ENCODE measurements at regions not wholly inside any gene's neighbourhood (a gene's known extent, or its start where the extent isn't known, plus 50 kb on each side); places are given as distances from the start of the nearest gene placed in this dataset.
A peak's percentile ranks its signal among the peaks of the same experiment; 100 is the strongest.

DNA sequence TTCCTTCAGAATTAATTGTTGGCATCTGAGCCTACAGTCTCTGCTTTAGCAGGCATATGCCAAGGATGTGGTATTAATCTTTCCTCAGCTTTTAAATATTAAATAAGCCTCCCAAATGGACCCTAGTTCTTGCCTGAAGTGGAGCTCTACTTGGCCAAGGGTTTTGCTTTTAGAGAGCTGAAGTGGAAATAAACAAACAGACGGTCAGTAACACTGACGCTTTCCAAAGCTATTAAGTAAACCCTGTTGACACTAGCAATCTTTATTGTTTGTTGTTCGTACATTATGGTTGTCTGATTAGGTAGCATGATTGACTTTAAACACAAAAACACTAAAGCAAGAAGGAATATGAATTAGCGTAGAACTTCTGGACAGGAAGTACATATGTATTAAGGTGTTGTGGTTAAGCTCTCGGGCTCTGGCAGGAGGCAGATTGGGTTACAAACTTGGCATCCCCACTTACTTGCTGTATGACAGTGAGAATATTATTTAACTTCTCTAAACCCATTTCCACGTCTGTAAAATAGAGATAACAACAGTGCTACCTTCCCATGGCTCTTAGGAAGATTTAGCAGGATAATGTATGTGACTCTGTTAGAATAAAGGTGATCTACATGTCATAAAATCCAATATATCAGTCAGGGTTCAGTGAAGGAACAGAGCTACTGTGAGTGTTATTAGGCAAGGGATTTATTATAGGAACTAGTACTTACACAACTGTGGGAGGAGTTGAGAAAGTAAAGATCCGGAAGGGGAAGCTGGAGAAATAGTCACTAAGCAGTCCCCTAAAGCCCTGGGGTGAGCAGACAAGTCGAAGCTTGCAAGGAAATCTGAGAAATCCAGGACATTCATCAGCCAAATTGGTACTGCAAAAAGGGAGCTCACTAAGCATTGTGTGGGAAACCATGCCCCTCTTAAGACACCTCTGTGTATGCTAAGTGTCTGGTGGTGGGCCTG is 92.2 kb upstream of the ATF7IP start:
- no peak overlapping the region for H3K4me3 ChIP-seq (ENCODE audit: insufficient read depth, low read depth, low read length)
- H3K4me1 ChIP-seq (ENCODE audit: control insufficient read depth, insufficient read depth, low read length), result no peaks in the 10 kb centered on the region
- H3K27ac ChIP-seq (ENCODE audit: insufficient read depth, low read depth, low read length, poor library complexity, severe bottlenecking), result no peak overlapping the region
- H3K27me3 ChIP-seq (ENCODE audit: control insufficient read depth, insufficient read depth, low read length, poor library complexity, severe bottlenecking), result no peaks in the 10 kb centered on the region
- no peaks in the 10 kb centered on the region for H3K36me3 ChIP-seq (ENCODE audit: control insufficient read depth, insufficient read depth, low read length)
- 93 to 96% methylated on average over 7 to 8 of the region's 8 CpGs for WGBS, 2 experiments
- H3K9me3 ChIP-seq (ENCODE audit: control insufficient read depth, low read length), result no peaks in the 10 kb centered on the region

DNA sequence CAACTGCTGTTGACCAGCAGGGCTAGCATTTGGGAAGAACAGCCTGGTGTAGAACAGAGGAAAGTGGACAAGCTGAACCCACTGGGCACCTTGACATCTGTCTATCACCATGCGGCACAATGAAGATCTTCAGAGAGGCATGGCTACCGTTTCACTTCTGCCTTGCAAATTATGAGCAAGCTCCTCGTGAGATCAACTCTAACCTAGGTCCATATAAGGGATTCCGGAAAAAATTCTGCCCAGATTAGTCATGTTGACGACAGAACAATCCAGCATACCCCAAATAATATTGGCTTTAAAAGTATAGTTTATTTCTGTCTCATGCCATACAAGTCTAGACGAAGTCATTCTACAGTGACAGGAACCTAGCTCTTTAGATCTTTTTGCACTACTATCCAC is 91.6 kb upstream of the ATF7IP start:
- 95 to 97% methylated on average over 5 to 6 of the region's 6 CpGs for WGBS, 2 experiments
- H3K27ac ChIP-seq (ENCODE audit: insufficient read depth, low read depth, low read length, poor library complexity, severe bottlenecking), result no peak overlapping the region

DNA sequence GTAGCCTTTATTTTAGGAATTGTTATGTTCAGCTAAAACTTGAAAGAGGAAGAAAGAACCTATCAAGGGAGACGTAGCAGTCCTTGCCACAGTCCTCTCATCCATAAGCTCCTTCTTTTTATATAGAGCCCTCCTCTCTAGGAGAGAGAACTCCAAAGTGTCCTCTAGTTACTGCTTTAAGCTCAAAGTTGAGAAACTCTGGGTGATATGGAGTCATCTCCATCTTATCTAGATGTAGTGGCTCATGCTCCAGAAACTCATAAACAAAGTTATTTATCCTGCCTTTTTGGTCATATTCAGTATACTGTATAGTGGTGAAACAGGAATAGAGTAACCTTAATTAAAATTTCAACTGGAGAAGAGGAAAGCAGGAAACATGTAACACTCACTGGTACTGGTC is 90.4 kb upstream of the ATF7IP start:
- no peaks in the 10 kb centered on the region for H3K36me3 ChIP-seq (ENCODE audit: control insufficient read depth, insufficient read depth, low read length)
- no peaks in the 10 kb centered on the region for H3K27me3 ChIP-seq (ENCODE audit: control insufficient read depth, insufficient read depth, low read length, poor library complexity, severe bottlenecking)
- no peaks in the 10 kb centered on the region for H3K4me1 ChIP-seq (ENCODE audit: control insufficient read depth, insufficient read depth, low read length)
- no peaks in the 10 kb centered on the region for H3K9me3 ChIP-seq (ENCODE audit: control insufficient read depth, low read length)
- 43% methylated on average over 1 of the region's 1 CpG; no CpG with 5 or more reads in 1 of the 2 experiments for WGBS, 2 experiments
- H3K27ac ChIP-seq (ENCODE audit: insufficient read depth, low read depth, low read length, poor library complexity, severe bottlenecking), result no peak overlapping the region
- H3K4me3 ChIP-seq (ENCODE audit: insufficient read depth, low read depth, low read length), result no peak overlapping the region

More for the DNA sequence above, 91.6 kb upstream of the ATF7IP start:
- Histone ChIP-seq H3K27me3 (ENCODE audit: control insufficient read depth, insufficient read depth, low read length, poor library complexity, severe bottlenecking) (no peaks in the 10 kb centered on the region), H3K9me3 (ENCODE audit: control insufficient read depth, low read length) (no peaks in the 10 kb centered on the region), H3K36me3 (ENCODE audit: control insufficient read depth, insufficient read depth, low read length) (no peaks in the 10 kb centered on the region), H3K4me3 (ENCODE audit: insufficient read depth, low read depth, low read length) (no peak overlapping the region), H3K4me1 (ENCODE audit: control insufficient read depth, insufficient read depth, low read length) (no peaks in the 10 kb centered on the region)

DNA sequence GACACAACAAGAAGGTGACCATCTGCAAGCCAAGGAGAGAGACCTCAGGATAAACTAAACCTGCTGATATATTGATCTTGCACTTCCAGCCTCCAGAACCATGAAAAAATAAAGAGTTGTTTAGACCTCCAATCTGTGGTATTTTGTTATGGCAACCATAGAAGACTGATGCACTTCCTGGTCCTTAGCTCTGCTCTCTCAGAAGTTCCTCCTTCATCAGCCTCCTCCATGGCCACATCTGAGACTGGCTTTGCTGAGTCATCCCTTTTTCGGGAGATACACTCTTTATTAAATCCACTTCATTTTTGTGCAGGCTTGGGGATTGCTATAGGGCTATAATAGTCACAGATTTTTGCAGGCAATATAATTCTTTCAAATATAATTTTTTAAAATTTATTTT is 89.6 kb upstream of the ATF7IP start:
- H3K27ac ChIP-seq (ENCODE audit: insufficient read depth, low read depth, low read length, poor library complexity, severe bottlenecking), result no peak overlapping the region
- WGBS, 2 experiments, result 83 to 100% methylated on average over 1 of the region's 1 CpG
- H3K27me3 ChIP-seq (ENCODE audit: control insufficient read depth, insufficient read depth, low read length, poor library complexity, severe bottlenecking), result no peaks in the 10 kb centered on the region
- H3K4me3 ChIP-seq (ENCODE audit: insufficient read depth, low read depth, low read length), result no peak overlapping the region
- H3K4me1 ChIP-seq (ENCODE audit: control insufficient read depth, insufficient read depth, low read length), result no peaks in the 10 kb centered on the region
- no peaks in the 10 kb centered on the region for H3K9me3 ChIP-seq (ENCODE audit: control insufficient read depth, low read length)
- H3K36me3 ChIP-seq (ENCODE audit: control insufficient read depth, insufficient read depth, low read length), result no peaks in the 10 kb centered on the region

DNA sequence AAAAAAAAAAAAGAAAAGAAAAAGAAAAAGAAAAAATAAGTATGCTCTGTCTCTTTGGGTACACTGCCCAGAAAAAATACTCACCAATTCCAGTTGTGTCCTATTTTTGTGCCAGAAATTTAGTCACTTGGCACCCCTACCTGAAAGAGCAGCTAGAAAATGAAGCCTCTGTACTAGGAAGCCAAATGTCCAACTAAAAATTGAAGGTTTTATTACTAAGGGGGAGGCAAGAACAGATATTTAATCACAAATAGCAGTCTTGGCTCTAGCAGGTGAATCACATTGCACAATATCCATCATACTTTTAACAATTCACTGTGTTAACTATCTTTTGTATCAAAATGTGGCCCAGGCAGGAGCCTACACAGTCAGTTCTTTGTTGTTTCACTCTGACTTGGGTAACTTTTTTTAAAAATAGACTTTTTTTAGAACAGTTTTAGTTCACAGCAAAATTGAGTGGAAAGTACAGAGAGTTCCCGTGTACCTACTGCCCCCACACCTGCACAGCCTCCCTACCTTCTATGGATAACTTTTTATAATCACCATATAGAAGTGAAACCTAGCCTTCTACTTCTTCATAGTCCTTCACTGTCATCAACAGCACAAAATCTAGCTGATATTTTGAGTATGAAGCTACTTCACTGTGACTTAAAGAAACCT is 87.1 kb upstream of the ATF7IP start:
- H3K36me3 ChIP-seq (ENCODE audit: control insufficient read depth, insufficient read depth, low read length), result no peaks in the 10 kb centered on the region
- peaks cover 5% of the 10 kb centered on the region for H3K4me1 ChIP-seq (ENCODE audit: control insufficient read depth, insufficient read depth, low read length)
- no peaks in the 10 kb centered on the region for H3K9me3 ChIP-seq (ENCODE audit: control insufficient read depth, low read length)
- H3K27me3 ChIP-seq (ENCODE audit: control insufficient read depth, insufficient read depth, low read length, poor library complexity, severe bottlenecking), result no peaks in the 10 kb centered on the region
- no peak overlapping the region for H3K4me3 ChIP-seq (ENCODE audit: insufficient read depth, low read depth, low read length)
- WGBS, 2 experiments, result 80 to 86% methylated on average over 1 of the region's 1 CpG
- H3K27ac ChIP-seq (ENCODE audit: insufficient read depth, low read depth, low read length, poor library complexity, severe bottlenecking), result no peak overlapping the region

DNA sequence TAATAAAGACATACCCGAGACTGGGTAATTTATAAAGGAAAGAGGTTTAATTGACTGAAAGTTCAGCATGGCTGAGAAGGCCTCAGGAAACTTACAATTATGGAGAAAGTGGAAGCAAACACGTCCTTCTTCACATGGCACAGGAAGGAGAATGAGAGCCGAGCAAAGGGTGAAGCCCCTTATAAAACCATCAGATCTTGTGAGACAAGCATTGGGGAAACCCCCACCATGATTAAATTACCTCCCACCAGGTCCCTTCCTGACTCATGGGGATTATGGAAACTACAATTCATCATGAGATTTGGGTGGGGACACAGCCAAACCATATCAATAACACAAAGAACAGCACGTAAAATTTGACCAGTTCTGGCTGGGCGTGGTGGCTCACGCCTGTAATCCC is 85.6 kb upstream of the ATF7IP start:
- 85 to 94% methylated on average over 6 of the region's 6 CpGs for WGBS, 2 experiments

DNA sequence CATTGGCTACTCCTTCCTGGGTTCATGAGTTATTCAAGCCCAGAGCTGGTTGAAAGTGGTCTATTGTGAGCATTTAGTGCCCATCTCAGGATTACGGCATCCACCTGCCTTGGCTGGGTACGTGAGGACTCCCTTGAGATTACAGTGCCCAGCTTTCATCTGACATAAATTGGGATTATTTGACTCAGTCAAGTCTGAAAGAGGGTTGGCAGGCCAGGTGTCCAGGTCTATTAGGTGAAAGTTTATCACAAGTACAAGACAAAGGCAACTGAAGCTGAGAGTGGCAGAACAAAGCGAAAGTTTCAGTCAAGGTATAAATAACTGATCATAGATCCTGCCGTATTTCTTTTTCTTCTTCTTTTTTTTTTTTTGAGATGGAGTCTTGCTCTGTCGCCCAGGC is 84.6 kb upstream of the ATF7IP start:
- no peak overlapping the region for H3K4me3 ChIP-seq (ENCODE audit: insufficient read depth, low read depth, low read length)
- H3K9me3 ChIP-seq (ENCODE audit: control insufficient read depth, low read length), result no peaks in the 10 kb centered on the region
- H3K27ac ChIP-seq (ENCODE audit: insufficient read depth, low read depth, low read length, poor library complexity, severe bottlenecking), result no peak overlapping the region
- no peaks in the 10 kb centered on the region for H3K27me3 ChIP-seq (ENCODE audit: control insufficient read depth, insufficient read depth, low read length, poor library complexity, severe bottlenecking)
- 92 to 95% methylated on average over 5 of the region's 5 CpGs for WGBS, 2 experiments
- no peaks in the 10 kb centered on the region for H3K36me3 ChIP-seq (ENCODE audit: control insufficient read depth, insufficient read depth, low read length)
- peaks cover 17% of the 10 kb centered on the region for H3K4me1 ChIP-seq (ENCODE audit: control insufficient read depth, insufficient read depth, low read length)

More for the DNA sequence above, 85.6 kb upstream of the ATF7IP start:
- H3K36me3 ChIP-seq (ENCODE audit: control insufficient read depth, insufficient read depth, low read length), result no peaks in the 10 kb centered on the region
- no peak overlapping the region for H3K27ac ChIP-seq (ENCODE audit: insufficient read depth, low read depth, low read length, poor library complexity, severe bottlenecking)
- H3K4me1 ChIP-seq (ENCODE audit: control insufficient read depth, insufficient read depth, low read length), result peaks cover 17% of the 10 kb centered on the region
- no peak overlapping the region for H3K4me3 ChIP-seq (ENCODE audit: insufficient read depth, low read depth, low read length)
- no peaks in the 10 kb centered on the region for H3K9me3 ChIP-seq (ENCODE audit: control insufficient read depth, low read length)
- no peaks in the 10 kb centered on the region for H3K27me3 ChIP-seq (ENCODE audit: control insufficient read depth, insufficient read depth, low read length, poor library complexity, severe bottlenecking)

DNA sequence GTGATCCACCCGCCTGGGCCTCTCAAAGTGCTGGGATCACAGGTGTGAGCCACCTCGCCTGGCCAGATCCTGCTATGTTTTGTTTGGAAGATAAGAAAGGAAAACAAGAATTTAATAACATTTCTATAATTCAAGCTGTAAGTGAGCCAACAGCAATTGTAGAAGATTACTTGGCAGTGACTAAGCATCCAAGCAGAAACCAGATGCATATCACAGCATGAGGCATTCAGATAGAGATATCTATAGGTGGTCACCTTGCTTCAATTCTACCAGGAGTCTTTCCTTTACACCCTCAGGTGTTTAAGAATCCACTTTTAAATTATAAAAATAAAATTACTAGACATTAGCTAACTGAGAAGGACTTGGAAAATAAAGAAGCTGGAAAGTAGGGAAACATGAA is 83.9 kb upstream of the ATF7IP start:
- H3K27ac ChIP-seq (ENCODE audit: insufficient read depth, low read depth, low read length, poor library complexity, severe bottlenecking), result no peak overlapping the region
- WGBS, 2 experiments, result 100% methylated on average over 1 to 2 of the region's 2 CpGs
- no peak overlapping the region for H3K4me3 ChIP-seq (ENCODE audit: insufficient read depth, low read depth, low read length)
- peaks cover 2% of the 10 kb centered on the region for H3K9me3 ChIP-seq (ENCODE audit: control insufficient read depth, low read length)
- H3K27me3 ChIP-seq (ENCODE audit: control insufficient read depth, insufficient read depth, low read length, poor library complexity, severe bottlenecking), result no peaks in the 10 kb centered on the region
- H3K4me1 ChIP-seq (ENCODE audit: control insufficient read depth, insufficient read depth, low read length), result peaks cover 17% of the 10 kb centered on the region
- H3K36me3 ChIP-seq (ENCODE audit: control insufficient read depth, insufficient read depth, low read length), result no peaks in the 10 kb centered on the region

DNA sequence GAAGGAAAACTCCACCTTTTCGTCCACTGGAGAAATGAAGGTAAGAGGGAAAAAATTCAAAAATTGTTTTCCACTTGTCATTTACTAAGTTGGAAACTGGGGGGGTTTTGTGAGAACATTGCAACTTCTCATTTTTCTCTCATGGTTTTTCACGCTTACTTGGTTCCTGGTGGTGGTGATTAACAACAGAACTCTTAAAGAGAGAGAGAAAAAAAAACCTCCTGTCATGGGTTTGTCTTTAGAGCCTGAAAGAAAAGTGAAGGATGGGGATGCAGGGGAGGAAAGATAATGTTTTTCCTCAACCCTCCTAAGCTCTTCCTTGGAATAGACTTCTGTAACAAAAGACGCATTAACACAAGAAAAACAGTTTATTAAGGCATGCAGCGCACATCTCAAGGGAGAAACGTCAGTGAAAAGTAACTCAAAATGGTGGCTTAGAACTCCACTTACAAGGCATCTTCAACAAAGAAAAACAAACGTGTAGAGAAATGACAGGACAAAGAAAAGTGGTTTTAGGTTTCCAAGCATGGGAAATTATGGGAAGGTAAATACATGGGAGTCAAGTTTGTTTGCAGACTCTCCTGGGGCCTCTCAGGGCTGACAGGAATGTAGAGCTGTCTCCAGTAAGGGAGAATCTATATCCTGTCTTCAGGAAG is 81.9 kb upstream of the ATF7IP start:
- H3K36me3 ChIP-seq (ENCODE audit: control insufficient read depth, insufficient read depth, low read length), result no peaks in the 10 kb centered on the region
- H3K27me3 ChIP-seq (ENCODE audit: control insufficient read depth, insufficient read depth, low read length, poor library complexity, severe bottlenecking), result no peaks in the 10 kb centered on the region
- peak overlapping the region; percentile 68 for H3K27ac ChIP-seq (ENCODE audit: insufficient read depth, low read depth, low read length, poor library complexity, severe bottlenecking)
- no peak overlapping the region for H3K4me3 ChIP-seq (ENCODE audit: insufficient read depth, low read depth, low read length)
- WGBS, 2 experiments, result 4 to 6% methylated on average over 6 of the region's 6 CpGs
- H3K4me1 ChIP-seq (ENCODE audit: control insufficient read depth, insufficient read depth, low read length), result peaks cover 17% of the 10 kb centered on the region
- H3K9me3 ChIP-seq (ENCODE audit: control insufficient read depth, low read length), result peaks cover 2% of the 10 kb centered on the region

DNA sequence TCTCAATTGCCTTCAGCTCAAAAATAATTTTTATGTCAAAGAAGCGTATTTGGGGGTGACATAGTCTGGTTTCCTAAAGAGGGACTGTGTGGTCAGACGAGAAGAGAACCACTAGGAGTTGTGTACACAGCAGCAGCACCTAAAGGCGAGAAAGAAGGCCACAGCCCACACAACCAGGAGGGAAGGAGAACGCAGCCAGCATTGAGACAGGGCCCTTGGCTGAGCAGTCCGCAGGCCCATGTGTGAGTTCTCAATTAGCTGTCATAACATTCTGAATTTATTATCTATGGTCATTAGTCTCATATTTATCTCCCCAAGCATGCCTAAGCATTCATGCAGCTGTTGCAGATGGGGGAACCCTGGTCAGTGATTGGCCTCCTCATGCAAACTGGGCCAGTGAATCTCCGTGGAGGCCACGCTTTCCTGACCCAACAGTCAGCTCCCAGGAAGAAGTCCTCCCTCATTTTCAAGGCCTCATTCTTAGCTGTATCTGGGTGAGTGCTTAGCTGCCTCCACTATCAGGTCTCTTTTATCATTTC is 81.2 kb upstream of the ATF7IP start:
- WGBS, 2 experiments, result 47 to 50% methylated on average over 7 of the region's 7 CpGs
- Histone ChIP-seq H3K27ac (ENCODE audit: insufficient read depth, low read depth, low read length, poor library complexity, severe bottlenecking) (peak overlapping the region; percentile 68), H3K4me1 (ENCODE audit: control insufficient read depth, insufficient read depth, low read length) (peaks cover 17% of the 10 kb centered on the region), H3K4me3 (ENCODE audit: insufficient read depth, low read depth, low read length) (no peak overlapping the region), H3K27me3 (ENCODE audit: control insufficient read depth, insufficient read depth, low read length, poor library complexity, severe bottlenecking) (no peaks in the 10 kb centered on the region), H3K9me3 (ENCODE audit: control insufficient read depth, low read length) (peaks cover 5% of the 10 kb centered on the region), H3K36me3 (ENCODE audit: control insufficient read depth, insufficient read depth, low read length) (no peaks in the 10 kb centered on the region)
